GM12872 (cell line): ENCODE measurements at regions not wholly inside any gene's neighbourhood (a gene's known extent, or its start where the extent isn't known, plus 50 kb on each side); places are given as distances from the start of the nearest gene placed in this dataset.

Experiments used
- TF ChIP-seq, protein P1 (sequence below): IDR thresholded peaks from 3 replicates; pipeline ENCODE4 v1.5.1; 2011; ENCODE audit warnings: low read depth, mild to moderate bottlenecking, low read length, moderate library complexity; ENCODE audit not compliant: insufficient read depth

DNA sequence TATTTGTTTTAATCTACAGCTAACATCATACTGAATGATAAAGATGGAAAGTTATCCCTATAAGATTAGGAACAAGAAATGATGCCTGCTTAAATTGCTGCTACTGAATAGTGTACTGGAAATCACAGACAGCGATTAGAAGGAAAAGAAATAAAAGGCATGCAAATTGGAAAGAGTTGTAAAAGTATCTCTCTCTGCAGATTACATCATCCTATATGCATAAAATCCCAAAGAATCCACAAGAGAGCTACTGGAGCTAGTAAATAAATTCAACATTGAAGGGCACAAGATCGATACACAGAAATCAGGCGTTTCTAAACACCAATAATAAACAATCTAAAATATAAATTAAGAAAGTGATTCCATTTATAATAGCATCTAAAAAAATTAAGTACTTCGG lies 75.3 kb upstream of the SIMC1 start:
- TF ChIP-seq, protein P1, sequence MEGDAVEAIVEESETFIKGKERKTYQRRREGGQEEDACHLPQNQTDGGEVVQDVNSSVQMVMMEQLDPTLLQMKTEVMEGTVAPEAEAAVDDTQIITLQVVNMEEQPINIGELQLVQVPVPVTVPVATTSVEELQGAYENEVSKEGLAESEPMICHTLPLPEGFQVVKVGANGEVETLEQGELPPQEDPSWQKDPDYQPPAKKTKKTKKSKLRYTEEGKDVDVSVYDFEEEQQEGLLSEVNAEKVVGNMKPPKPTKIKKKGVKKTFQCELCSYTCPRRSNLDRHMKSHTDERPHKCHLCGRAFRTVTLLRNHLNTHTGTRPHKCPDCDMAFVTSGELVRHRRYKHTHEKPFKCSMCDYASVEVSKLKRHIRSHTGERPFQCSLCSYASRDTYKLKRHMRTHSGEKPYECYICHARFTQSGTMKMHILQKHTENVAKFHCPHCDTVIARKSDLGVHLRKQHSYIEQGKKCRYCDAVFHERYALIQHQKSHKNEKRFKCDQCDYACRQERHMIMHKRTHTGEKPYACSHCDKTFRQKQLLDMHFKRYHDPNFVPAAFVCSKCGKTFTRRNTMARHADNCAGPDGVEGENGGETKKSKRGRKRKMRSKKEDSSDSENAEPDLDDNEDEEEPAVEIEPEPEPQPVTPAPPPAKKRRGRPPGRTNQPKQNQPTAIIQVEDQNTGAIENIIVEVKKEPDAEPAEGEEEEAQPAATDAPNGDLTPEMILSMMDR, result no peak

DNA sequence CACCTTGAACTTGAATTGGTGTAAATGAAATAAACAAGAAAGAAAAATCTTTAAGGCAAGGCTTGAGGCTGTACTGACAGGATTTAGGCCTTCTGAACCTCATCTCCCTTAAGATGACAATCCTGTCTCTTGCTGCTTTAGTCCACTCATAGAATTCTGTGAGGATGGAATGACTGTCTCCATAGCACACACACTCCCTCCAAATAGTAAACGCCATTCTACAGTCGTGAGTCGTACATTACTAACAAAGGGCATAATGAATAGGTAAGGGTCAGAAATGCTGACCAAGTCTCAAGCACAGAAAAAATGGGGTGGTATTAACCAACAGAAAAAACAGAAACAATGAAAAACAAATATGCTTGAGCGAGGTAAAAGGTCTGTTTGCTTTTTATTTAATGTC lies 71.8 kb upstream of the SIMC1 start:
- TF ChIP-seq, protein P1, result no peak

DNA sequence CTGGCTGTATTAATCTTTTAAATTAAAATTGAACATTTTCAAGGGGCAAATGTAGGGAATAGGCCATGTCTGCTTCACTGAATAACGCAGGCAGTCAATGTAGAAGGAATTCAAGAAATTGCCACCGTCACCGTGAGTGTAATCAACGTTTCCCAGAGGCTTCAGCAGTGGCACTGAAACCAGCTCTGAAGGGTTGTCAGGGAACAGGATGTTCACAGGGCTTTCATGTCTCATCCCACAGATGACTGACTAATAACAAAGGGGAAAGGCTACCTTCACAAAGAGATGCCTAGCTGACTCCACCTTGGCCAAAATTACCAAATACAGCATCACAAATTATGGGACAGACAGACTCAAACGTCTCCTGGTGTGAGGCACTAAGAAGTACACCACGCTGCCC lies 70.4 kb upstream of the SIMC1 start:
- TF ChIP-seq, protein P1, result no peak

DNA sequence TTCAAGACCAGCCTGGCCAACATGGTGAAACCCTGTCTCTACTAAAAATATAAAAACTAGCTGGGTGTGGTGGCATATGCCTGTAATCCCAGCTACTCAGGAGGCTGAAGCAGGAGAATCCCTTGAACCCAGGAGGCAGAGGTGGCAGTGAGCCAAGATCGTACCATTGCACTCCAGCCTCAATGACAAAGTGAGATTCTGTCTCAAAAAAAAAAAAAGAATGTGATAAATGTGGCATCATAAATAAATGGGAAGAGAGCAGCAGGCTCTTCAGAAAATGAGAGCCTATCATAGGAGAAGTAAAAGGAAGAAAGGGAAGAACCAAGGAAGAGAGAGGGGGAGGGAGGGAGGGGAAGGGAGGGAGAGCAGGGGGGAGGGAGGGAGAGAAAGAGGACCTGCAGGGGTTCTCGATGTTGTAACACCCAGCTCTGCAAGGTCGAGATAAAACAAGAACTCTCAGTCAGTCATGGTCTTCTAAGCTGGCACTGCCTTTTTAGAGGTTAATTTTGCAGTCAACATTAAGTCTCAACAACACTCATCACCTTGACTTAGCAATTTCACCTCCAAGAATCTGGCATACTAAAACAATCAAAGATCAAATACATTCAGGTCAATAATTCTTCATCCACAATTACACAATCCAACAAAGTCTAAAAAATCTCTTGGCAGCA lies 68.7 kb upstream of the SIMC1 start:
- TF ChIP-seq, protein P1, result no peak

DNA sequence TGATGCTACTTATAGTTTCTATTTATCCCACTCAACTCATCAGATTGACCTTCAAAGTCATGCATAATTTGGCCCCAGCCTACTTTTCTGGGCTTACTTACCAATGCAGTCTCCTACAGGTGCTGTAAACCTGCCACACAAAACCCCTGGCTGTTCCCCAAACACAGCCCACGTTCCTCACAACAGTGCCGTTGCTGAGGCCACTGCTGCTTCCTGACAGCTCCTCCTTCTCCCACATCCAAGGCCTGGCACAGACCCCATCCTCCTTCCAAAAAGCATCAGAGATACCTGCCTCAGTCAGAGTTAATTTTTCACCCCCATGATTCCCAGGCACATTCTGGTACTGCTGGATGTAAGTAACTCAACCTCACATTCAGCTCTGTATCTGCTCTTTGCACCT lies 68.1 kb upstream of the SIMC1 start:
- TF ChIP-seq, protein P1, result no peak

DNA sequence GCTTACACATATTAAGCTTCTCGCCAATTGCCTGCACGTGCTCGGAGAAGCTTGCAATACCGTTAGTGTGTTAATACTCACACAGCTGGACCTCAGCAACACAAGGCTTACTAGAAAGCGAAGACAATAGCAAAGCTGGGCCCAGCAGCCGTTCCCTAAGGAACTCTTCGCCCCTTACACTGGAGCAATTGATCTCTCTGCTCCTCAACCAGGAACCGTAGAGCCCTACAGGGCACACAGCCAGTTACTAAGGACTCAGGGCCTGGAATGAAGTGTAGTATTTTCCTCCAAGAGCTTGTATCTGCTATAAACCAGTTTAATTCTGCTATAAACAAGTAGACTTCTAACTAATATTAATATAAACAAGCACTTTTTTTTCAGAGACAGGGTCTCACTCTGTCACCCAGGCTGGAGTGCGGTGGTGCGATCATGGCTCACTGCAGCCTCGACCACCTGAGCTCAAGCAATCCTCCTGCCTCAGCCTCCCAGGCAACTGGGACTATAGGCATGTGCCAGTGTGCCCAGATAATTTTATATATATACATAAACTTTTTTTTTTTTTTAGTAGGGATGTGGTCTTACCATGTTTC lies 67.0 kb upstream of the SIMC1 start:
- TF ChIP-seq, protein P1, result no peak

DNA sequence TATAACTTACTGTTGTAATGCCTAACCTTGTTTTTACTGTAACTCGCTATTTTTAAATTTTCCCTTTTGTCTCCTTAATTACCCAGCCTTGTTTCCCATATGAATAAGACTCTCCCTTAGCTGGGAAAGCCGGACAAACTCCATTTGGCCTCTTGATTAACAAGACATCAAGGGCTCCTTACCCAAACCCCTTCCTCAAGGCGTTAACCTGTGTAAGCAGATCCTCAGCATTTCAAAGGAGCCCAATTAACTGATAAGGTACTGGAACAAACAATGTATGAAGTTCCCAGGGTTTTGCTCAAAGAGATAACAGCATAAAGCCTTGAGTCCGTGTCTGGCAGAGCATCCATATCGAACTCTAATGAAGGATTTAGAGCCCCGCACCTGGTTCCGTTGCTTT lies 66.0 kb upstream of the SIMC1 start:
- TF ChIP-seq, protein P1, result no peak
